OCI-M1 (cell line): ENCODE measurements at regions not wholly inside any gene's neighbourhood (a gene's known extent, or its start where the extent isn't known, plus 50 kb on each side); places are given as distances from the start of the nearest gene placed in this dataset.

Experiments used
- DNase-seq: peaks from one replicate; lab custom pipeline; 2025; lab: John Stamatoyannopoulos, UW

GRCh38 chr9:38227656-38228055 lies 158.6 kb upstream of the SHB start:
- peak; percentile 62 for DNase-seq

GRCh38 chr9:38227061-38227540 lies 158.1 kb upstream of the SHB start:
- peak; percentile 96 for DNase-seq

GRCh38 chr9:38226491-38226951 lies 157.5 kb upstream of the SHB start:
- peak; percentile 70 for DNase-seq

GRCh38 chr9:38224941-38225340 lies 155.9 kb upstream of the SHB start:
- no peak for DNase-seq

GRCh38 chr9:38216572-38216971 lies 147.5 kb upstream of the SHB start:
- no peak for DNase-seq

GRCh38 chr9:38215465-38215864 lies 146.4 kb upstream of the SHB start:
- peak; percentile 46 for DNase-seq

GRCh38 chr9:38214432-38214831 lies 145.4 kb upstream of the SHB start:
- no peak for DNase-seq

GRCh38 chr9:38213631-38214299 lies 144.7 kb upstream of the SHB start:
- DNase-seq, result no peak

GRCh38 chr9:38212016-38212415 lies 143.0 kb upstream of the SHB start:
- no peak for DNase-seq

GRCh38 chr9:38211002-38211401 lies 142.0 kb upstream of the SHB start:
- no peak for DNase-seq

GRCh38 chr9:38208206-38208901 lies 139.3 kb upstream of the SHB start:
- DNase-seq, result peak; percentile 16

- DNase-seq, result no peak
Observed at GRCh38 chr9:38207247-38207778, 138.3 kb upstream of the SHB start.

- DNase-seq, result no peak
Observed at GRCh38 chr9:38205279-38205678, 136.3 kb upstream of the SHB start.

- no peak for DNase-seq
Observed at GRCh38 chr9:38202336-38202938, 133.4 kb upstream of the SHB start.

- no peak for DNase-seq
Observed at GRCh38 chr9:38201844-38202243, 132.8 kb upstream of the SHB start.

- DNase-seq, result no peak
Observed at GRCh38 chr9:38200431-38200830, 131.4 kb upstream of the SHB start.

- no peak for DNase-seq
Observed at GRCh38 chr9:38198140-38198539, 129.1 kb upstream of the SHB start.

- no peak for DNase-seq
Observed at GRCh38 chr9:38196714-38197113, 127.7 kb upstream of the SHB start.

GRCh38 chr9:38195737-38196161 lies 126.7 kb upstream of the SHB start:
- DNase-seq, result no peak

GRCh38 chr9:38194870-38195269 lies 125.8 kb upstream of the SHB start:
- no peak for DNase-seq

GRCh38 chr9:38192731-38193265 lies 123.8 kb upstream of the SHB start:
- no peak for DNase-seq

- no peak for DNase-seq
Observed at GRCh38 chr9:38186404-38187115, 117.5 kb upstream of the SHB start.
